Sigmoid colon (tissue), 4 donors: ENCODE measurements at regions not wholly inside any gene's neighbourhood (a gene's known extent, or its start where the extent isn't known, plus 50 kb on each side); places are given as distances from the start of the nearest gene placed in this dataset.

Experiments used
- CTCF ChIP-seq, 4 experiments: fragments of 450-650 bp in 3 of 4; fragments of 200-600 bp in 1 of 4; IDR thresholded peaks; one replicate each; pipeline ENCODE4 v1.5.1; 2016 to 2019; ENCODE audit warnings: antibody characterized with exemption in 4 of 4, mild to moderate bottlenecking in 3 of 4, moderate library complexity in 2 of 4
- POLR2A ChIP-seq, 2 donors: fragments of 450-650 bp; IDR thresholded peaks; one replicate each; pipeline ENCODE4 v1.6.1; 2016; ENCODE audit warnings: antibody characterized with exemption in 2 of 2, mild to moderate bottlenecking in 2 of 2, moderate library complexity in 2 of 2
- POLR2AphosphoS5 ChIP-seq, 4 donors: sonication (generic); formaldehyde crosslinking; IDR thresholded peaks; one replicate each; pipeline ENCODE4 v1.6.1; 2017; ENCODE audit warnings: antibody characterized with exemption in 4 of 4

GRCh38 chr18:28602391-28602790 lies 425.5 kb upstream of the CDH2 start:
- TF ChIP-seq CTCF (IDR thresholded peaks at IDR 0.05) (no peak), POLR2A (IDR thresholded peaks at IDR 0.05) (no peak), POLR2AphosphoS5 (IDR thresholded peaks at IDR 0.05) (no peak)
